GM13977 (cell line): ENCODE measurements at regions not wholly inside any gene's neighbourhood (a gene's known extent, or its start where the extent isn't known, plus 50 kb on each side); places are given as distances from the start of the nearest gene placed in this dataset.
"Not testable (repeated sequence)": the region's sequence is repeated elsewhere in the genome, so short reads cannot be mapped to it uniquely, and the experiment has no call there.

ENCODE experiments used
- DNase-seq: peaks from one replicate; pipeline ENCODE4 v3.0.0; 2012; ENCODE audit warnings: low spot score
- CTCF ChIP-seq: IDR thresholded peaks from 2 replicates; pipeline ENCODE4 v1.5.1; 2012; ENCODE audit warnings: mild to moderate bottlenecking, control low read depth; ENCODE audit not compliant: insufficient read depth; ENCODE audit errors: extremely low read depth, missing control alignments
- in situ Hi-C: fragments of 300-500 bp; cut with MboI; formaldehyde crosslinking; loops from one replicate; pipeline ENCODE4 v1.12.0; 2022; ENCODE audit warnings: low sequenced_read_pairs, low pct_unique_long_range_greater_than_20kb, mixed read lengths, inconsistent platforms; ENCODE audit not compliant: unreplicated experiment

GRCh38 chr21:9735421-9735961, 785.9 kb upstream of the TPTE start:
- no peak for DNase-seq
- in situ Hi-C loops = no loop called here
- no peak for TF ChIP-seq CTCF

- DNase-seq, in situ Hi-C loops: not testable (repeated sequence)
Observed at GRCh38 chr21:9737301-9737700, 784.1 kb upstream of the TPTE start.

GRCh38 chr21:9737871-9738515, 783.4 kb upstream of the TPTE start:
- in situ Hi-C loops, DNase-seq: not testable (repeated sequence)

GRCh38 chr21:9738527-9738926, 782.9 kb upstream of the TPTE start:
- in situ Hi-C loops = no loop called here
- no peak for TF ChIP-seq CTCF
- DNase-seq = no peak

- TF ChIP-seq CTCF = no peak
- in situ Hi-C loops = no loop called here
- no peak for DNase-seq
Observed at GRCh38 chr21:9739240-9739639, 782.1 kb upstream of the TPTE start.

- in situ Hi-C loops, DNase-seq: not testable (repeated sequence)
Observed at GRCh38 chr21:9740177-9740941, 781.0 kb upstream of the TPTE start.

GRCh38 chr21:9740991-9741742, 780.2 kb upstream of the TPTE start:
- DNase-seq, in situ Hi-C loops: not testable (repeated sequence)

GRCh38 chr21:9743566-9743965, 777.8 kb upstream of the TPTE start:
- in situ Hi-C loops, DNase-seq: not testable (repeated sequence)

- in situ Hi-C loops, DNase-seq: not testable (repeated sequence)
Observed at GRCh38 chr21:9744166-9744565, 777.2 kb upstream of the TPTE start.

GRCh38 chr21:9744593-9744992, 776.8 kb upstream of the TPTE start:
- DNase-seq, in situ Hi-C loops: not testable (repeated sequence)

- DNase-seq, in situ Hi-C loops: not testable (repeated sequence)
Observed at GRCh38 chr21:9745457-9746108, 775.8 kb upstream of the TPTE start.

- DNase-seq, in situ Hi-C loops: not testable (repeated sequence)
Observed at GRCh38 chr21:9746311-9746710, 775.1 kb upstream of the TPTE start.

GRCh38 chr21:9746831-9747606, 774.4 kb upstream of the TPTE start:
- DNase-seq, in situ Hi-C loops: not testable (repeated sequence)
